Chondrocyte (in vitro differentiated cells): ENCODE measurements at regions not wholly inside any gene's neighbourhood (a gene's known extent, or its start where the extent isn't known, plus 50 kb on each side); places are given as distances from the start of the nearest gene placed in this dataset.

Experiments used
- DNase-seq: peaks from one replicate; pipeline ENCODE4 v3.0.0; 2021; ENCODE audit warnings: mixed read lengths, low spot score
- H3K27ac Mint-ChIP-seq: one replicate; pipeline ENCODE4 v1.8.0; 2021; ENCODE audit warnings: mild to moderate bottlenecking, moderate library complexity, mixed read lengths; ENCODE audit not compliant: unreplicated experiment
- H3K27me3 Mint-ChIP-seq: 2 replicates; pipeline ENCODE4 v1.8.0; 2021; ENCODE audit warnings: low read depth, mixed read lengths
- H3K36me3 Mint-ChIP-seq: 2 replicates; pipeline ENCODE4 v1.8.0; 2021; ENCODE audit warnings: low read depth, mixed read lengths
- H3K4me1 Mint-ChIP-seq: 2 replicates; pipeline ENCODE4 v1.8.0; 2021; ENCODE audit warnings: low read depth, mild to moderate bottlenecking, mixed read lengths
- H3K4me3 Mint-ChIP-seq: one replicate; pipeline ENCODE4 v1.8.0; 2021; ENCODE audit warnings: mild to moderate bottlenecking, moderate library complexity, mixed read lengths; ENCODE audit not compliant: unreplicated experiment
- H3K9me3 Mint-ChIP-seq: 2 replicates; pipeline ENCODE4 v1.8.0; 2021; ENCODE audit warnings: low read depth, mixed read lengths
- CTCF ChIP-seq: fragments of 200-600 bp; sonication (generic); IDR thresholded peaks from 2 replicates; pipeline ENCODE4 v1.5.0; 2021; ENCODE audit warnings: antibody characterized with exemption, mild to moderate bottlenecking, moderate library complexity

- H3K9me3 Mint-ChIP-seq, result peaks cover 11% of the 10 kb centered on the region
- DNase-seq, result no peak
- TF ChIP-seq CTCF, result no peak
- H3K27ac Mint-ChIP-seq, result no peak overlapping the region
- no peaks in the 10 kb centered on the region for H3K36me3 Mint-ChIP-seq
- H3K4me1 Mint-ChIP-seq, result peaks cover 8% of the 10 kb centered on the region
- H3K27me3 Mint-ChIP-seq, result no peaks in the 10 kb centered on the region
- H3K4me3 Mint-ChIP-seq, result no peak overlapping the region
Measured at GRCh38 chr5:38636626-38637025, 80.2 kb upstream of the LIFR start.

- no peak overlapping the region for H3K27ac Mint-ChIP-seq
- H3K27me3 Mint-ChIP-seq, result no peaks in the 10 kb centered on the region
Measured at GRCh38 chr5:38638656-38639055, 82.2 kb upstream of the LIFR start.

GRCh38 chr5:38639377-38640358, 83.2 kb upstream of the LIFR start:
- Mint-ChIP-seq H3K36me3 (no peaks in the 10 kb centered on the region), H3K4me3 (no peak overlapping the region), H3K9me3 (no peaks in the 10 kb centered on the region), H3K27me3 (no peaks in the 10 kb centered on the region), H3K27ac (no peak overlapping the region), H3K4me1 (peaks cover 8% of the 10 kb centered on the region)
- no peak for DNase-seq
- no peak for TF ChIP-seq CTCF

More at GRCh38 chr5:38638656-38639055, 82.2 kb upstream of the LIFR start:
- Mint-ChIP-seq H3K4me1 (peaks cover 8% of the 10 kb centered on the region), H3K36me3 (no peaks in the 10 kb centered on the region), H3K4me3 (no peak overlapping the region), H3K9me3 (no peaks in the 10 kb centered on the region)
- TF ChIP-seq CTCF, result no peak
- no peak for DNase-seq

DNA sequence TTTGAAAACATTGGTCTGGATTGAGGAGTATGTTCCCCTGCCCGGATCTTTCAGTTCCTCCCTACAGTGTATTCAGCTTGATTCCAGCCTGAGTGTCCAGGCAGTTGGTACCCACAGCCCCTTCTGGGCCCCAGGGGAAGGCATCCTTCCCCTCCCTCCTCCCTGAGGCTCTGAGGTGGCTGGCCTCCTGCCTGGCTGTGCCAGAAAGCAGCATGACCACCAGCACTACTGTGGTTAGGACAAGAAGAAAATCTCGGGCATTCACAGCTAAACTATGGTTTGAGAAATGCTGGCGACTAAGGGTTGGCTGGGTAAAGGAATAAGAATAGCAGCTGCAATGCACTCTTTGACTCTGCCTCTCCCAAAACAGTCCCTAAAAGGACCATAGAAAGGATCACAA, 84.6 kb upstream of the LIFR start:
- Mint-ChIP-seq H3K27me3 (no peaks in the 10 kb centered on the region), H3K4me1 (peaks cover 8% of the 10 kb centered on the region), H3K27ac (no peak overlapping the region), H3K4me3 (no peak overlapping the region), H3K36me3 (no peaks in the 10 kb centered on the region), H3K9me3 (no peaks in the 10 kb centered on the region)
- no peak for DNase-seq
- no peak for TF ChIP-seq CTCF

DNA sequence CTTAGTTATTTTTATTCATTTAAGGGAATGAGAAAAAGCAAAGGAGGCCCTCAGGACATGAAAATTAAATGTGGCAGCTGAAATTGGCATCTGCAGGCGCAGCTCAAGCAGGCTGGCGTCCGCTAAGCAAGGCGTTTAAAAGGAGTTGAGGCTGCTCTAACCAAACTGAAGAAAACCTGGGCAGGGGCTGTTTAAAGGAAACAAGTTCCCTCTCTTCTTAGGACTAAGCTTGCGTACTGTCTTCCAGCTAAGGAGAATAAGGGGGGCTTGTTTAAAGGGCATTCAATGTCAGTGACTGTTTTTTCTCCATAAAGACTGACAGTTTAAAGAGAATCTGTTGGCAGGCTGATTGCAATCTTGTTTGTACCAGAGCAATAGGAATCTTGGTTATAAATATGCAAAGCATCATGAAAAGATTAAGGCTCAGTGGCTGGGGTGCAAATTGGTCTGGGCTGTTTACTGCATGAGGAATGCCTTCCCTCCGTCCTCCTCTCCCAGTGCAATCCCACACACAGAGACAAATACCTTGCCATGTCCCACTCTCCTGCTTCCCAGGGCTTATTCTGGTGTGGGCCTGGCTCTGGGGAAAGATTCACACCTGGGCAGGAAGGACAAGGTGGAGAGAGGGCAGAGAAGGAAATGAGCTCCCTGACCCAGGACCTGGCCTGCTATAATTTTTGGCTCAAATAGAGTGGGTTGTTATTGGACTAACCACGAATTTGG, 85.9 kb upstream of the LIFR start:
- Mint-ChIP-seq H3K36me3 (no peaks in the 10 kb centered on the region), H3K4me1 (peaks cover 8% of the 10 kb centered on the region), H3K27ac (no peak overlapping the region), H3K9me3 (no peaks in the 10 kb centered on the region), H3K27me3 (no peaks in the 10 kb centered on the region), H3K4me3 (no peak overlapping the region)
- DNase-seq, result no peak
- TF ChIP-seq CTCF, result no peak
